A673 (cell line): ENCODE measurements at regions not wholly inside any gene's neighbourhood (a gene's known extent, or its start where the extent isn't known, plus 50 kb on each side); places are given as distances from the start of the nearest gene placed in this dataset.

Source experiments
- CTCF ChIP-seq: fragments of 300-800, 200-600 bp; sonication (generic); conservative IDR thresholded peaks from 2 replicates; pipeline ENCODE4 v1.5.1; 2017; ENCODE audit warnings: low read depth, mild to moderate bottlenecking, antibody characterized with exemption, low read length, moderate library complexity, mixed read lengths
- EZH2 ChIP-seq: fragments of 200-600 bp; sonication (generic); IDR thresholded peaks from 2 replicates; pipeline ENCODE4 v1.6.1; 2017; ENCODE audit warnings: borderline replicate concordance, low read depth, mild to moderate bottlenecking, mixed read lengths, antibody characterized with exemption, low read length; ENCODE audit not compliant: poor library complexity, severe bottlenecking

GRCh38 chr21:35346697-35347096 lies 297.6 kb upstream of the RUNX1 start:
- TF ChIP-seq CTCF (no peak), EZH2 (no peak)
